HepG2 (cell line): ENCODE measurements at regions not wholly inside any gene's neighbourhood (a gene's known extent, or its start where the extent isn't known, plus 50 kb on each side); places are given as distances from the start of the nearest gene placed in this dataset.

Source experiments
- ATAC-seq: fragments of 200-7000 bp; cut with Tn5 transposase; 3 replicates; pipeline ENCODE4 v1.9.1; 2020; ENCODE audit warnings: mild to moderate bottlenecking, moderate library complexity
- BruUV-seq: library from RNA; stranded (reverse); fragments of 400-500 nt; replicated peaks from 2 replicates; lab custom pipeline; 2021; lab: Mats Ljungman, UMichigan
- CTCF ChIA-PET: fragments of 300-600 bp; formaldehyde crosslinking; extraction: SDS; loops from one replicate; lab custom pipeline; 2021; ENCODE audit warnings: low total read pairs, inconsistent platforms, low intra/inter-chr PET ratio; lab: Yijun Ruan, JAX
- POLR2A ChIA-PET: fragments of 350-600 bp; sonication (Branson Sonifier 250); formaldehyde crosslinking; loops from one replicate; lab custom pipeline; 2020; ENCODE audit warnings: antibody characterized with exemption, inconsistent platforms; lab: Yijun Ruan, JAX
- DNase-seq: peaks from one replicate; pipeline ENCODE4 v3.0.0-alpha.2; 2015; ENCODE audit warnings: low spot score
- FAIRE-seq: peaks from 3 replicates; lab custom pipeline; 2011; peaks lifted over from hg19 to GRCh38; lab: Jason Lieb, UNC
- H2AFZ ChIP-seq: one replicate; pipeline ENCODE4 v1.6.1; 2011; ENCODE audit warnings: low read length, inconsistent platforms
- H3K27ac ChIP-seq: fragments of 300-600 bp; 3 replicates; pipeline ENCODE4 v1.8.0; 2011; ENCODE audit warnings: mixed run types, mild to moderate bottlenecking, mixed read lengths, low read length, inconsistent platforms; ENCODE audit not compliant: insufficient read depth; ENCODE audit errors: extremely low read length
- H3K27me3 ChIP-seq, 2 experiments: fragments of 200-600 bp in 1 of 2; 2 replicates in 1 of 2; 3 replicates in 1 of 2; pipeline versions ENCODE4 v1.6.0 to v1.8.0; 2011; ENCODE audit warnings: low read length in 2 of 2, mild to moderate bottlenecking in 2 of 2, moderate library complexity in 2 of 2, inconsistent platforms in 1 of 2; ENCODE audit not compliant: insufficient read depth in 2 of 2, control insufficient read depth in 1 of 2
- H3K36me3 ChIP-seq, 2 experiments: fragments of 200-600 bp in 1 of 2; replicated peaks in 1 of 2; 2 replicates in 1 of 2; 3 replicates in 1 of 2; pipeline versions ENCODE4 v1.5.1 to v1.8.0; 2011; ENCODE audit warnings: low read length in 2 of 2, inconsistent platforms in 1 of 2; ENCODE audit not compliant: insufficient read depth in 2 of 2, control insufficient read depth in 1 of 2
- H3K4me1 ChIP-seq: 2 replicates; pipeline ENCODE4 v1.5.1; 2012; ENCODE audit warnings: low read length, inconsistent platforms; ENCODE audit not compliant: insufficient read depth
- H3K4me2 ChIP-seq: 2 replicates; pipeline ENCODE4 v1.6.0; 2011; ENCODE audit warnings: low read depth, low read length, inconsistent platforms
- H3K4me3 ChIP-seq, 3 experiments: fragments of 200-600 bp in 1 of 3; sonication (generic), shearing (Covaris generic) in 1 of 3; replicated peaks in 1 of 3; 2 replicates each; pipeline ENCODE4 v1.5.1; 2011 to 2016; ENCODE audit warnings: low read length in 3 of 3, inconsistent platforms in 2 of 3, low read depth in 2 of 3, mild to moderate bottlenecking in 2 of 3, control low read depth in 1 of 3, mixed read lengths in 1 of 3; ENCODE audit not compliant: insufficient read depth in 1 of 3
- H3K79me2 ChIP-seq: one replicate; pipeline ENCODE4 v1.6.1; 2011; ENCODE audit warnings: low read length, inconsistent platforms; ENCODE audit not compliant: insufficient read depth
- H3K9ac ChIP-seq: 2 replicates; pipeline ENCODE4 v1.6.0; 2011; ENCODE audit warnings: mild to moderate bottlenecking, low read depth, low read length, inconsistent platforms; ENCODE audit not compliant: insufficient read depth
- H3K9me3 ChIP-seq: 2 replicates; pipeline ENCODE4 v1.5.1; 2012; ENCODE audit warnings: mild to moderate bottlenecking, low read length
- H4K20me1 ChIP-seq: 2 replicates; pipeline ENCODE4 v1.6.0; 2011; ENCODE audit warnings: inconsistent platforms, mild to moderate bottlenecking, low read length, moderate library complexity; ENCODE audit not compliant: insufficient read depth
- HNRNPK ChIP-seq: fragments of 200-400 bp; formaldehyde crosslinking; IDR thresholded peaks from 2 replicates; pipeline ENCODE4 v1.6.1; 2018; ENCODE audit warnings: low read length, low read depth, moderate library complexity, mild to moderate bottlenecking; ENCODE audit not compliant: poor library complexity, severe bottlenecking
- MLX ChIP-seq: IDR thresholded peaks from 2 replicates; pipeline ENCODE4 v1.6.1; 2016
- MTF1 ChIP-seq: sonication (generic); formaldehyde crosslinking; IDR thresholded peaks from 2 replicates; pipeline ENCODE4 v1.5.0; 2020; ENCODE audit warnings: missing genetic modification reagents
- TOE1 ChIP-seq: sonication (generic); formaldehyde crosslinking; IDR thresholded peaks from 2 replicates; pipeline ENCODE4 v1.4.0; 2020; ENCODE audit warnings: mild to moderate bottlenecking, missing genetic modification reagents
- ZBTB37 ChIP-seq: sonication (generic); formaldehyde crosslinking; IDR thresholded peaks from 2 replicates; pipeline ENCODE4 v1.4.0; 2020; ENCODE audit warnings: mild to moderate bottlenecking, missing genetic modification reagents
- ZFP36 ChIP-seq: fragments of 150-350 bp; IDR thresholded peaks from 2 replicates; pipeline ENCODE4 v1.6.1; 2018; ENCODE audit warnings: borderline replicate concordance, low read length, low read depth; ENCODE audit not compliant: partially characterized antibody
- ZNF30 ChIP-seq: sonication (generic); formaldehyde crosslinking; IDR thresholded peaks from 2 replicates; pipeline ENCODE4 v1.5.0; 2020; ENCODE audit warnings: mild to moderate bottlenecking, missing genetic modification reagents
- ZNF335 ChIP-seq: sonication (generic); formaldehyde crosslinking; IDR thresholded peaks from 2 replicates; pipeline ENCODE4 v1.4.0; 2020; ENCODE audit warnings: missing genetic modification reagents
- ZNF639 ChIP-seq: conservative IDR thresholded peaks from 2 replicates; pipeline ENCODE4 v1.6.1; 2018; ENCODE audit warnings: missing genetic modification reagents
- WGBS: methylation state at CpG from one replicate; pipeline ENCODE4 v1.1.6; 2017; ENCODE audit warnings: low lambda C conversion rate; 5-methylcytosine and 5-hydroxymethylcytosine counted together
- in situ Hi-C: cut with HindIII; loops from 2 replicates; pipeline ENCODE4 v1.10.0; 2017; ENCODE audit warnings: low pct_unique_long_range_greater_than_20kb; ENCODE audit not compliant: extremely low pct_ligation_motif_present
- intact Hi-C: fragments of 100-400 bp; cut with micrococcal nuclease; formaldehyde crosslinking; loops from one replicate; pipeline ENCODE4 v1.10.0; 2022; ENCODE audit not compliant: unreplicated experiment

- no peak overlapping the region for H3K27ac ChIP-seq
- H3K4me1 ChIP-seq, result no peaks in the 10 kb centered on the region
- H3K9ac ChIP-seq, result no peak overlapping the region
- no peak overlapping the region for H3K4me2 ChIP-seq
- H3K79me2 ChIP-seq, result no peaks in the 10 kb centered on the region
- H3K36me3 ChIP-seq, result no peaks in the 10 kb centered on the region
- no peaks in the 10 kb centered on the region for H3K9me3 ChIP-seq
- ATAC-seq (no peak), FAIRE-seq (no peak), DNase-seq (no peak)
- H3K4me3 ChIP-seq, result no peak overlapping the region
- ChIA-PET CTCF (no interaction called here), POLR2A (no interaction called here)
- no TSS peak for BruUV-seq
- H3K27me3 ChIP-seq, result peaks cover 0 to 3% of the 10 kb centered on the region in 2 experiments; a peak in 1 of 5 replicates
- in situ Hi-C loops, result no loop called here
- 4% methylated on average over 1 of the region's 1 CpG for WGBS
- intact Hi-C loops, result no loop called here
- TF ChIP-seq MLX (CRISPR knock-in tag), result no peak
- no peak for TF ChIP-seq ZNF30 (CRISPR knock-in tag)
- no peak for TF ChIP-seq ZFP36
- TF ChIP-seq ZBTB37, result no peak
- no peak for TF ChIP-seq ZNF639 (CRISPR knock-in tag)
- TF ChIP-seq MTF1 (CRISPR knock-in tag), result no peak
- TF ChIP-seq HNRNPK, result no peak
- TF ChIP-seq TOE1 (CRISPR knock-in tag), result no peak
- no peak for TF ChIP-seq ZNF335 (CRISPR knock-in tag)
- H4K20me1 ChIP-seq, result no peaks in the 10 kb centered on the region
- H2AFZ ChIP-seq, result no peak overlapping the region
These were observed 385.5 kb downstream of the SIPA1L2 start for GRCh38 chr1:232244426-232244825.
